Forelimb muscle (tissue), 1 donor: ENCODE measurements at regions not wholly inside any gene's neighbourhood (a gene's known extent, or its start where the extent isn't known, plus 50 kb on each side); places are given as distances from the start of the nearest gene placed in this dataset.
"Not testable (repeated sequence)": the region's sequence is repeated elsewhere in the genome, so short reads cannot be mapped to it uniquely, and the experiment has no call there.

ENCODE experiments used
- DNase-seq: peaks from one replicate; pipeline ENCODE4 v3.0.0-alpha.2; 2013; ENCODE audit warnings: low read depth

GRCh38 chr3:31100519-31100918 lies 206.1 kb upstream of the GADL1 start:
- no peak for DNase-seq

- not testable (repeated sequence) for DNase-seq
These were observed 206.8 kb upstream of the GADL1 start for GRCh38 chr3:31101285-31101684.

- no peak for DNase-seq
These were observed 207.9 kb upstream of the GADL1 start for GRCh38 chr3:31102196-31102879.

GRCh38 chr3:31103181-31103580 lies 208.7 kb upstream of the GADL1 start:
- no peak for DNase-seq

GRCh38 chr3:31103623-31104180 lies 209.2 kb upstream of the GADL1 start:
- DNase-seq, result no peak

GRCh38 chr3:31105011-31105410 lies 210.6 kb upstream of the GADL1 start:
- no peak for DNase-seq

GRCh38 chr3:31105438-31106077 lies 211.1 kb upstream of the GADL1 start:
- DNase-seq, result no peak

GRCh38 chr3:31106204-31106603 lies 211.7 kb upstream of the GADL1 start:
- no peak for DNase-seq

GRCh38 chr3:31106912-31107311 lies 212.5 kb upstream of the GADL1 start:
- DNase-seq, result no peak

GRCh38 chr3:31114929-31115283 lies 220.4 kb upstream of the GADL1 start:
- DNase-seq, result no peak

GRCh38 chr3:31115531-31115930 lies 221.1 kb upstream of the GADL1 start:
- not testable (repeated sequence) for DNase-seq

- no peak for DNase-seq
These were observed 222.2 kb upstream of the GADL1 start for GRCh38 chr3:31116651-31117050.

- DNase-seq, result no peak
These were observed 223.4 kb upstream of the GADL1 start for GRCh38 chr3:31117854-31118253.

- no peak for DNase-seq
These were observed 229.9 kb upstream of the GADL1 start for GRCh38 chr3:31124373-31124772.

- DNase-seq, result no peak
These were observed 231.1 kb upstream of the GADL1 start for GRCh38 chr3:31125413-31126020.

- no peak for DNase-seq
These were observed 234.8 kb upstream of the GADL1 start for GRCh38 chr3:31129241-31129640.

- DNase-seq, result no peak
These were observed 237.8 kb upstream of the GADL1 start for GRCh38 chr3:31132132-31132769.

GRCh38 chr3:31133541-31133940 lies 239.1 kb upstream of the GADL1 start:
- no peak for DNase-seq

GRCh38 chr3:31135546-31135945 lies 241.1 kb upstream of the GADL1 start:
- DNase-seq, result no peak

- no peak for DNase-seq
These were observed 243.4 kb upstream of the GADL1 start for GRCh38 chr3:31137718-31138465.

- DNase-seq, result no peak
These were observed 246.0 kb upstream of the GADL1 start for GRCh38 chr3:31140470-31140869.

GRCh38 chr3:31142139-31142538 lies 247.7 kb upstream of the GADL1 start:
- no peak for DNase-seq
